GM23338 (cell line): ENCODE measurements at regions not wholly inside any gene's neighbourhood (a gene's known extent, or its start where the extent isn't known, plus 50 kb on each side); places are given as distances from the start of the nearest gene placed in this dataset.
"Not testable (repeated sequence)": the region's sequence is repeated elsewhere in the genome, so short reads cannot be mapped to it uniquely, and the experiment has no call there.

Source experiments
- CREB1 ChIP-seq: fragments of 250-450 bp; sonication (Bioruptor Pico); IDR thresholded peaks from 2 replicates; pipeline ENCODE4 v1.5.0; 2020; ENCODE audit warnings: low read depth, mild to moderate bottlenecking, moderate library complexity
- EZH2 ChIP-seq: fragments of 200-600 bp; sonication (generic); IDR thresholded peaks from one replicate; pipeline ENCODE4 v1.8.0; 2017; ENCODE audit warnings: antibody characterized with exemption, mild to moderate bottlenecking, low read depth; ENCODE audit not compliant: unreplicated experiment
- EZH2phosphoT487 ChIP-seq: fragments of 200-600 bp; sonication (generic); IDR thresholded peaks from one replicate; pipeline ENCODE4 v1.8.1; 2018; ENCODE audit warnings: antibody characterized with exemption; ENCODE audit not compliant: unreplicated experiment
- JUNB ChIP-seq: IDR thresholded peaks from one replicate; pipeline ENCODE4 v1.6.1; 2016; ENCODE audit warnings: antibody characterized with exemption; ENCODE audit not compliant: unreplicated experiment
- POLR2AphosphoS5 ChIP-seq: IDR thresholded peaks from 2 replicates; pipeline ENCODE4 v1.6.1; 2016; ENCODE audit warnings: antibody characterized with exemption, low read depth
- STAT1 ChIP-seq: IDR thresholded peaks from one replicate; pipeline ENCODE4 v1.6.1; 2016; ENCODE audit warnings: antibody characterized with exemption; ENCODE audit not compliant: unreplicated experiment
- ZNF114 ChIP-seq: fragments of 250-450 bp; sonication (Bioruptor Pico); IDR thresholded peaks from 2 replicates; pipeline ENCODE4 v1.5.0; 2020; ENCODE audit warnings: mild to moderate bottlenecking, moderate library complexity
- ZNF331 ChIP-seq: fragments of 250-450 bp; sonication (Bioruptor Pico); IDR thresholded peaks from 2 replicates; pipeline ENCODE4 v1.5.0; 2020; ENCODE audit warnings: low read depth, mild to moderate bottlenecking, moderate library complexity
- TF ChIP-seq, protein P1 (sequence below), 2 experiments: fragments of 200-600 bp in 1 of 2; sonication (generic) in 1 of 2; conservative IDR thresholded peaks; 2 replicates each; pipeline versions ENCODE4 v1.5.1 to v1.6.1; 2016 to 2017; ENCODE audit warnings: antibody characterized with exemption in 2 of 2, low read depth in 2 of 2, mild to moderate bottlenecking in 2 of 2, moderate library complexity in 1 of 2
- TF ChIP-seq, protein P2 (sequence below): IDR thresholded peaks from one replicate; pipeline ENCODE4 v1.6.1; 2018; ENCODE audit warnings: antibody characterized with exemption; ENCODE audit not compliant: unreplicated experiment
- TF ChIP-seq, protein P3 (sequence below): fragments of 250-450 bp; sonication (Bioruptor Pico); IDR thresholded peaks from 2 replicates; pipeline ENCODE4 v1.5.0; 2020; ENCODE audit warnings: mild to moderate bottlenecking, moderate library complexity
- TF ChIP-seq, protein P4 (sequence below): IDR thresholded peaks from 2 replicates; pipeline ENCODE4 v1.6.1; 2016; ENCODE audit warnings: antibody characterized with exemption

DNA sequence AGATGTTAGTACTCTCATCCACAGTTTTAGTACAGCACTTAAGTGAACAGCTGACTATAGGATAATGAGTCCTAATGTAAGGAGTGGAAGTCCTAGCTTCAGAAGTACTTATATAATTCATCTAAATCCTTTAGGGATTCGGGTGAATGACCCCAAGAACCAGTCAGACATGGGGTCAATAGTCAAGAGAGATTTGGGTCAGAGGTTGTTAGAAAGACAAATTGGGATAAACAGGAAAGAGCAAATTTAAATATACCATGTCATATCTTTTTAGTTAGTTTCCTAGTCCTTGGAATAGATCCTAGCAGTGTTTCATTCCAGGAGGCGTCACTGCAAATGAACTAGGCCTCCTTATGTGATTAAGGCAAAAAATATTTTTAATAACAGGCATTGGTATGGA is 370.8 kb upstream of the NPAP1 start:
- not testable (repeated sequence) for TF ChIP-seq POLR2AphosphoS5; JUNB; CREB1; EZH2; EZH2phosphoT487; ZNF114 (CRISPR knock-in tag); STAT1; ZNF331
- TF ChIP-seq, protein P1, sequence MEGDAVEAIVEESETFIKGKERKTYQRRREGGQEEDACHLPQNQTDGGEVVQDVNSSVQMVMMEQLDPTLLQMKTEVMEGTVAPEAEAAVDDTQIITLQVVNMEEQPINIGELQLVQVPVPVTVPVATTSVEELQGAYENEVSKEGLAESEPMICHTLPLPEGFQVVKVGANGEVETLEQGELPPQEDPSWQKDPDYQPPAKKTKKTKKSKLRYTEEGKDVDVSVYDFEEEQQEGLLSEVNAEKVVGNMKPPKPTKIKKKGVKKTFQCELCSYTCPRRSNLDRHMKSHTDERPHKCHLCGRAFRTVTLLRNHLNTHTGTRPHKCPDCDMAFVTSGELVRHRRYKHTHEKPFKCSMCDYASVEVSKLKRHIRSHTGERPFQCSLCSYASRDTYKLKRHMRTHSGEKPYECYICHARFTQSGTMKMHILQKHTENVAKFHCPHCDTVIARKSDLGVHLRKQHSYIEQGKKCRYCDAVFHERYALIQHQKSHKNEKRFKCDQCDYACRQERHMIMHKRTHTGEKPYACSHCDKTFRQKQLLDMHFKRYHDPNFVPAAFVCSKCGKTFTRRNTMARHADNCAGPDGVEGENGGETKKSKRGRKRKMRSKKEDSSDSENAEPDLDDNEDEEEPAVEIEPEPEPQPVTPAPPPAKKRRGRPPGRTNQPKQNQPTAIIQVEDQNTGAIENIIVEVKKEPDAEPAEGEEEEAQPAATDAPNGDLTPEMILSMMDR (conservative IDR thresholded peaks at IDR 0.05; ENCODE audit: low read depth in 2 of 2): not testable (repeated sequence)
- TF ChIP-seq, protein P2, sequence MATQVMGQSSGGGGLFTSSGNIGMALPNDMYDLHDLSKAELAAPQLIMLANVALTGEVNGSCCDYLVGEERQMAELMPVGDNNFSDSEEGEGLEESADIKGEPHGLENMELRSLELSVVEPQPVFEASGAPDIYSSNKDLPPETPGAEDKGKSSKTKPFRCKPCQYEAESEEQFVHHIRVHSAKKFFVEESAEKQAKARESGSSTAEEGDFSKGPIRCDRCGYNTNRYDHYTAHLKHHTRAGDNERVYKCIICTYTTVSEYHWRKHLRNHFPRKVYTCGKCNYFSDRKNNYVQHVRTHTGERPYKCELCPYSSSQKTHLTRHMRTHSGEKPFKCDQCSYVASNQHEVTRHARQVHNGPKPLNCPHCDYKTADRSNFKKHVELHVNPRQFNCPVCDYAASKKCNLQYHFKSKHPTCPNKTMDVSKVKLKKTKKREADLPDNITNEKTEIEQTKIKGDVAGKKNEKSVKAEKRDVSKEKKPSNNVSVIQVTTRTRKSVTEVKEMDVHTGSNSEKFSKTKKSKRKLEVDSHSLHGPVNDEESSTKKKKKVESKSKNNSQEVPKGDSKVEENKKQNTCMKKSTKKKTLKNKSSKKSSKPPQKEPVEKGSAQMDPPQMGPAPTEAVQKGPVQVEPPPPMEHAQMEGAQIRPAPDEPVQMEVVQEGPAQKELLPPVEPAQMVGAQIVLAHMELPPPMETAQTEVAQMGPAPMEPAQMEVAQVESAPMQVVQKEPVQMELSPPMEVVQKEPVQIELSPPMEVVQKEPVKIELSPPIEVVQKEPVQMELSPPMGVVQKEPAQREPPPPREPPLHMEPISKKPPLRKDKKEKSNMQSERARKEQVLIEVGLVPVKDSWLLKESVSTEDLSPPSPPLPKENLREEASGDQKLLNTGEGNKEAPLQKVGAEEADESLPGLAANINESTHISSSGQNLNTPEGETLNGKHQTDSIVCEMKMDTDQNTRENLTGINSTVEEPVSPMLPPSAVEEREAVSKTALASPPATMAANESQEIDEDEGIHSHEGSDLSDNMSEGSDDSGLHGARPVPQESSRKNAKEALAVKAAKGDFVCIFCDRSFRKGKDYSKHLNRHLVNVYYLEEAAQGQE: not testable (repeated sequence)
- TF ChIP-seq, protein P3, sequence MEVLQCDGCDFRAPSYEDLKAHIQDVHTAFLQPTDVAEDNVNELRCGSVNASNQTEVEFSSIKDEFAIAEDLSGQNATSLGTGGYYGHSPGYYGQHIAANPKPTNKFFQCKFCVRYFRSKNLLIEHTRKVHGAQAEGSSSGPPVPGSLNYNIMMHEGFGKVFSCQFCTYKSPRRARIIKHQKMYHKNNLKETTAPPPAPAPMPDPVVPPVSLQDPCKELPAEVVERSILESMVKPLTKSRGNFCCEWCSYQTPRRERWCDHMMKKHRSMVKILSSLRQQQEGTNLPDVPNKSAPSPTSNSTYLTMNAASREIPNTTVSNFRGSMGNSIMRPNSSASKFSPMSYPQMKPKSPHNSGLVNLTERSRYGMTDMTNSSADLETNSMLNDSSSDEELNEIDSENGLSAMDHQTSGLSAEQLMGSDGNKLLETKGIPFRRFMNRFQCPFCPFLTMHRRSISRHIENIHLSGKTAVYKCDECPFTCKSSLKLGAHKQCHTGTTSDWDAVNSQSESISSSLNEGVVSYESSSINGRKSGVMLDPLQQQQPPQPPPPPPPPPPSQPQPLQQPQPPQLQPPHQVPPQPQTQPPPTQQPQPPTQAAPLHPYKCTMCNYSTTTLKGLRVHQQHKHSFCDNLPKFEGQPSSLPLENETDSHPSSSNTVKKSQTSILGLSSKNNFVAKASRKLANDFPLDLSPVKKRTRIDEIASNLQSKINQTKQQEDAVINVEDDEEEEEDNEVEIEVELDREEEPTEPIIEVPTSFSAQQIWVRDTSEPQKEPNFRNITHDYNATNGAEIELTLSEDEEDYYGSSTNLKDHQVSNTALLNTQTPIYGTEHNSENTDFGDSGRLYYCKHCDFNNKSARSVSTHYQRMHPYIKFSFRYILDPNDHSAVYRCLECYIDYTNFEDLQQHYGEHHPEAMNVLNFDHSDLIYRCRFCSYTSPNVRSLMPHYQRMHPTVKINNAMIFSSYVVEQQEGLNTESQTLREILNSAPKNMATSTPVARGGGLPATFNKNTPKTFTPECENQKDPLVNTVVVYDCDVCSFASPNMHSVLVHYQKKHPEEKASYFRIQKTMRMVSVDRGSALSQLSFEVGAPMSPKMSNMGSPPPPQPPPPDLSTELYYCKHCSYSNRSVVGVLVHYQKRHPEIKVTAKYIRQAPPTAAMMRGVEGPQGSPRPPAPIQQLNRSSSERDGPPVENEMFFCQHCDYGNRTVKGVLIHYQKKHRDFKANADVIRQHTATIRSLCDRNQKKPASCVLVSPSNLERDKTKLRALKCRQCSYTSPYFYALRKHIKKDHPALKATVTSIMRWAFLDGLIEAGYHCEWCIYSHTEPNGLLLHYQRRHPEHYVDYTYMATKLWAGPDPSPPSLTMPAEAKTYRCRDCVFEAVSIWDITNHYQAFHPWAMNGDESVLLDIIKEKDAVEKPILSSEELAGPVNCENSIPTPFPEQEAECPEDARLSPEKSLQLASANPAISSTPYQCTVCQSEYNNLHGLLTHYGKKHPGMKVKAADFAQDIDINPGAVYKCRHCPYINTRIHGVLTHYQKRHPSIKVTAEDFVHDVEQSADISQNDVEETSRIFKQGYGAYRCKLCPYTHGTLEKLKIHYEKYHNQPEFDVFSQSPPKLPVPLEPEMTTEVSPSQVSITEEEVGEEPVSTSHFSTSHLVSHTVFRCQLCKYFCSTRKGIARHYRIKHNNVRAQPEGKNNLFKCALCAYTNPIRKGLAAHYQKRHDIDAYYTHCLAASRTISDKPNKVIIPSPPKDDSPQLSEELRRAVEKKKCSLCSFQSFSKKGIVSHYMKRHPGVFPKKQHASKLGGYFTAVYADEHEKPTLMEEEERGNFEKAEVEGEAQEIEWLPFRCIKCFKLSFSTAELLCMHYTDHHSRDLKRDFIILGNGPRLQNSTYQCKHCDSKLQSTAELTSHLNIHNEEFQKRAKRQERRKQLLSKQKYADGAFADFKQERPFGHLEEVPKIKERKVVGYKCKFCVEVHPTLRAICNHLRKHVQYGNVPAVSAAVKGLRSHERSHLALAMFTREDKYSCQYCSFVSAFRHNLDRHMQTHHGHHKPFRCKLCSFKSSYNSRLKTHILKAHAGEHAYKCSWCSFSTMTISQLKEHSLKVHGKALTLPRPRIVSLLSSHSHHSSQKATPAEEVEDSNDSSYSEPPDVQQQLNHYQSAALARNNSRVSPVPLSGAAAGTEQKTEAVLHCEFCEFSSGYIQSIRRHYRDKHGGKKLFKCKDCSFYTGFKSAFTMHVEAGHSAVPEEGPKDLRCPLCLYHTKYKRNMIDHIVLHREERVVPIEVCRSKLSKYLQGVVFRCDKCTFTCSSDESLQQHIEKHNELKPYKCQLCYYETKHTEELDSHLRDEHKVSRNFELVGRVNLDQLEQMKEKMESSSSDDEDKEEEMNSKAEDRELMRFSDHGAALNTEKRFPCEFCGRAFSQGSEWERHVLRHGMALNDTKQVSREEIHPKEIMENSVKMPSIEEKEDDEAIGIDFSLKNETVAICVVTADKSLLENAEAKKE (CRISPR knock-in tag): not testable (repeated sequence)
- TF ChIP-seq, protein P4, sequence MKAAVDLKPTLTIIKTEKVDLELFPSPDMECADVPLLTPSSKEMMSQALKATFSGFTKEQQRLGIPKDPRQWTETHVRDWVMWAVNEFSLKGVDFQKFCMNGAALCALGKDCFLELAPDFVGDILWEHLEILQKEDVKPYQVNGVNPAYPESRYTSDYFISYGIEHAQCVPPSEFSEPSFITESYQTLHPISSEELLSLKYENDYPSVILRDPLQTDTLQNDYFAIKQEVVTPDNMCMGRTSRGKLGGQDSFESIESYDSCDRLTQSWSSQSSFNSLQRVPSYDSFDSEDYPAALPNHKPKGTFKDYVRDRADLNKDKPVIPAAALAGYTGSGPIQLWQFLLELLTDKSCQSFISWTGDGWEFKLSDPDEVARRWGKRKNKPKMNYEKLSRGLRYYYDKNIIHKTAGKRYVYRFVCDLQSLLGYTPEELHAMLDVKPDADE: not testable (repeated sequence)
